Stomach (tissue), 8 donors: ENCODE measurements at regions not wholly inside any gene's neighbourhood (a gene's known extent, or its start where the extent isn't known, plus 50 kb on each side); places are given as distances from the start of the nearest gene placed in this dataset.

ENCODE experiments used
- DNase-seq, 2 donors: peaks; one replicate each; pipeline versions ENCODE4 v3.0.0 to v3.0.0-alpha.2; 2013 to 2019
- H3K27ac ChIP-seq, 5 donors: fragments of 200-600 bp in 4 of 5; sonication (generic) in 4 of 5; one replicate each; pipeline ENCODE4 v1.5.1; 2013 to 2019; ENCODE audit warnings: mild to moderate bottlenecking in 1 of 5, moderate library complexity in 1 of 5
- H3K27me3 ChIP-seq, 3 donors: fragments of 200-600 bp; sonication (generic); one replicate each; pipeline ENCODE4 v1.5.1; 2017 to 2019; ENCODE audit warnings: mixed run types in 1 of 3
- H3K36me3 ChIP-seq, 4 donors: fragments of 200-600 bp; sonication (generic); 1 replicate in 3 of 4; 2 replicates in 1 of 4; pipeline ENCODE4 v1.5.1; 2016 to 2019
- H3K4me1 ChIP-seq, 4 donors: fragments of 200-600 bp; sonication (generic); one replicate each; pipeline ENCODE4 v1.5.1; 2016 to 2019
- H3K4me3 ChIP-seq, 4 donors: fragments of 200-600 bp; sonication (generic) in 3 of 4; one replicate each; pipeline ENCODE4 v1.5.1; 2016 to 2019; ENCODE audit warnings: mild to moderate bottlenecking in 1 of 4
- H3K9me3 ChIP-seq, 4 donors: fragments of 200-600 bp; sonication (generic); one replicate each; pipeline ENCODE4 v1.5.1; 2016 to 2019
- EP300 ChIP-seq: sonication (generic); formaldehyde crosslinking; IDR thresholded peaks from one replicate; pipeline ENCODE4 v1.6.1; 2017; ENCODE audit warnings: antibody characterized with exemption
- POLR2A ChIP-seq, 4 donors: fragments of 450-650 bp; IDR thresholded peaks; one replicate each; pipeline ENCODE4 v1.6.1; 2016; ENCODE audit warnings: antibody characterized with exemption in 4 of 4, control low read depth in 2 of 4, mild to moderate bottlenecking in 1 of 4, moderate library complexity in 1 of 4
- POLR2AphosphoS5 ChIP-seq, 3 donors: sonication (generic); formaldehyde crosslinking; IDR thresholded peaks; one replicate each; pipeline ENCODE4 v1.6.1; 2016; ENCODE audit warnings: antibody characterized with exemption in 3 of 3
- WGBS, 5 donors: extraction: QIAGEN DNeasy Blood & Tissue Kit in 3 of 5; methylation state at CpG; one replicate each; pipeline versions ENCODE4 v1.1.5 to v1.1.7; 2013 to 2018; 5-methylcytosine and 5-hydroxymethylcytosine counted together
- intact Hi-C: fragments of 100-400 bp; cut with DNase I; formaldehyde crosslinking; loops from one replicate; pipeline ENCODE4 v1.15.1; 2023; ENCODE audit warnings: low total_unique reads
- TF ChIP-seq, protein P1 (sequence below), 7 experiments: fragments of 450-650 bp in 4 of 7; fragments of 200-600 bp in 3 of 7; sonication (generic) in 3 of 7; IDR thresholded peaks; one replicate each; pipeline ENCODE4 v1.5.1; 2016 to 2019; ENCODE audit warnings: antibody characterized with exemption in 7 of 7, control low read depth in 2 of 7, mild to moderate bottlenecking in 1 of 7
- donor health status: healthy with polysubstance abuse.
- donor health status: Bipolar disorder and iron deficiency.
- donor health status: healthy.

DNA sequence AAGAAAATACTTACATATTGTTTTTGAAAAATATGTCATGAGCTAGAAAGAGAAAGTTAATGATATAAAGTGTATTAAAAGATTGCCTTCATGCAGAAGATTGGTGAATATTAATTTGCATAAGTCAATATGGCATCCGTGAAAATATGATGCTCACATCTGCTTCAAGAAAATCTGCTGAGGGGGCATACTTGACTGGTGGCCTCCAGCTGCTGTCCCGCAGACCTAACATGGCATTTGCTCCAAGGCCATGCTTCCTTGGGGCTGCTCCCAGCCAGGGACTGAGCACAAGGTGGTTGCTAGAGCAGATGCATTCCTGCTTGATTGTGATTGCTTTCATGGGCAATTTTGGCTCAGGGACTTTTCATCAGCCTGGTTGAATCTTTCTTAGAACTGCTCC is 133.8 kb downstream of the TTC6 start:
- no peak overlapping the region for H3K4me3 ChIP-seq
- no peaks in the 10 kb centered on the region for H3K4me1 ChIP-seq
- intact Hi-C loops, result no loop called here
- H3K27me3 ChIP-seq, result no peaks in the 10 kb centered on the region
- WGBS, 5 donors, result 84 to 94% (median 90%) methylated on average over 2 of the region's 2 CpGs
- no peak for DNase-seq
- no peaks in the 10 kb centered on the region for H3K9me3 ChIP-seq
- no peak overlapping the region for H3K27ac ChIP-seq
- H3K36me3 ChIP-seq, result no peaks in the 10 kb centered on the region
- TF ChIP-seq POLR2A (IDR thresholded peaks at IDR 0.05), result no peak
- no peak for TF ChIP-seq EP300
- TF ChIP-seq POLR2AphosphoS5 (IDR thresholded peaks at IDR 0.05), result no peak
- TF ChIP-seq, protein P1, sequence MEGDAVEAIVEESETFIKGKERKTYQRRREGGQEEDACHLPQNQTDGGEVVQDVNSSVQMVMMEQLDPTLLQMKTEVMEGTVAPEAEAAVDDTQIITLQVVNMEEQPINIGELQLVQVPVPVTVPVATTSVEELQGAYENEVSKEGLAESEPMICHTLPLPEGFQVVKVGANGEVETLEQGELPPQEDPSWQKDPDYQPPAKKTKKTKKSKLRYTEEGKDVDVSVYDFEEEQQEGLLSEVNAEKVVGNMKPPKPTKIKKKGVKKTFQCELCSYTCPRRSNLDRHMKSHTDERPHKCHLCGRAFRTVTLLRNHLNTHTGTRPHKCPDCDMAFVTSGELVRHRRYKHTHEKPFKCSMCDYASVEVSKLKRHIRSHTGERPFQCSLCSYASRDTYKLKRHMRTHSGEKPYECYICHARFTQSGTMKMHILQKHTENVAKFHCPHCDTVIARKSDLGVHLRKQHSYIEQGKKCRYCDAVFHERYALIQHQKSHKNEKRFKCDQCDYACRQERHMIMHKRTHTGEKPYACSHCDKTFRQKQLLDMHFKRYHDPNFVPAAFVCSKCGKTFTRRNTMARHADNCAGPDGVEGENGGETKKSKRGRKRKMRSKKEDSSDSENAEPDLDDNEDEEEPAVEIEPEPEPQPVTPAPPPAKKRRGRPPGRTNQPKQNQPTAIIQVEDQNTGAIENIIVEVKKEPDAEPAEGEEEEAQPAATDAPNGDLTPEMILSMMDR (IDR thresholded peaks at IDR 0.05), result no peak

DNA sequence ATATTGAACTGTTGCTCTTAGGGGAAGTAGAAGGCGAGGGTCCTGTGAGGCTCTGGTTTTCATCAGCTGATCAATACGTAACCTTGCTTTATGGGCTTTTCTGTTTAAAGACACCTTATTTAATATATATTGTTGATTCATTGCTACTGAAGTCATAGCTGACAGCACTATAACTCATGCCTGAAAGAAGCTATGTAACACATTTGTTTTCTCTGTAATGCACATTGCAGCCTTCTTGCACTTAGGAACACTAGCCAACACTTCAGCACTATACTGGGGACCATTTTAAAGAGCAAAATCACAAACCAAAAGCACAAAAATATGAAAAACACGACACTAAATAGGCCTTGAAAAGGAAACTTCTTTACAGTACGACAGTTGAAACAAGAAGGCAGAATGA is 135.7 kb downstream of the TTC6 start:
- H3K4me1 ChIP-seq, result no peaks in the 10 kb centered on the region
- intact Hi-C loops, result no loop called here
- H3K27me3 ChIP-seq, result no peaks in the 10 kb centered on the region
- TF ChIP-seq, protein P1 (IDR thresholded peaks at IDR 0.05), result no peak
- TF ChIP-seq EP300 (no peak), POLR2AphosphoS5 (IDR thresholded peaks at IDR 0.05) (no peak), POLR2A (IDR thresholded peaks at IDR 0.05) (no peak)
- H3K4me3 ChIP-seq, result no peak overlapping the region
- H3K27ac ChIP-seq, result no peak overlapping the region
- no peaks in the 10 kb centered on the region for H3K9me3 ChIP-seq
- no peak for DNase-seq
- 57 to 77% (median 64%) methylated on average over 4 of the region's 4 CpGs for WGBS, 5 donors
- no peaks in the 10 kb centered on the region for H3K36me3 ChIP-seq

DNA sequence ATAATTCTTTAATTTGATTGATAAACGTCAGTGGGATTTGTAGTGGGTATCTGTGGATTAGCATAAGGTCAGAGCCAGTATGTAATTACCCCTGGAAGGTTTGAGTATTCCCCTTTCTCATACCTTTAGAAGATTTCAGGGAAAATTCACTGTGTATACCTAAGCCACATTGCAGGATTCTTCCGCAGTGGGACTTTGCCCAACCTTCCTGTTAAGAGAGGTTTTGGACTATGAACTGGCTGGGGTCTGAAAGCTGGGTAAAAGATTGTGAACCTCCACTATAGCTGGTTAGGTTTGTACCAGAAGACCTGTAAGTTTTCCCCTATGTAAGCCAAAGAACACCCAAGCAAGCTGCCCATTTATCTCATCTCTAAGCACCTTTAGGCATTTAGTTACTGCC is 150.2 kb downstream of the TTC6 start:
- 81 to 94% (median 88%) methylated on average over 2 of the region's 2 CpGs for WGBS, 5 donors
- intact Hi-C loops, result no loop called here
- Histone ChIP-seq H3K9me3 (no peaks in the 10 kb centered on the region), H3K4me3 (no peak overlapping the region), H3K27me3 (no peaks in the 10 kb centered on the region), H3K36me3 (no peaks in the 10 kb centered on the region), H3K27ac (no peak overlapping the region), H3K4me1 (no peaks in the 10 kb centered on the region)
- DNase-seq, result no peak
- TF ChIP-seq, protein P1 (IDR thresholded peaks at IDR 0.05), result no peak
- TF ChIP-seq EP300, result no peak
- TF ChIP-seq POLR2A (IDR thresholded peaks at IDR 0.05), result no peak
- no peak for TF ChIP-seq POLR2AphosphoS5 (IDR thresholded peaks at IDR 0.05)

DNA sequence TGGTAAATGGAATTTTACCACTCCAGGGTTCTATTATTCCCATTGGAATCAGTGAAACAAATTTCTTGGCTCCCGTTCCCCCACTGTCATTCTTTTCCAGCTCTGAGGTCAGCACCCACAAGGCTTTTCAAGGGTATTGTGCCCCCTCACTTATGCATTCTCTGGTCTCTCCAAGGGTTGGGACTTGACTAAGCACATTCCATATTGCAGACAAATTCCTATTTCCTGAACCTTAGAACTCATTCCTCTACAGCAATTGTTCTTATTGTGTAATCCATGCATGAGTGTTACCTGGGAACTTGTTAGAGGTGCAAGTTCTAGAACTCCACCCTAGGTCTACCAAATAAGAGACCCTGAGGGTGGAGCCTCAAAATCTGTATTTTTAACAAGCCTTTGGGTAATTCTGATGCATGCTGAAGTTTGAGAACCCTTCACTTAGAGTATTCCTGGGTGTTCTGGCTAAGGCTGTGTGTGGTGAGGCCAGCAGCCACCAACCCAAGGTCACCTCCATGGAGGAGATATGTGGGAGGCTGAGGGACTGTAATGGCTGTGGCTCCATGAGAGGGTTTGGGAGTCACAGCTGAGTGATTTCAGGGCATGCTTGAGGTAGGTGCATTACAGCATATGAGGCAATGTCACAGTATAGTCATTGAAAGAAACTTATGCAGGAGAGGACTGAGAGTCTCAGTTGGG is 150.9 kb downstream of the TTC6 start:
- no peaks in the 10 kb centered on the region for H3K9me3 ChIP-seq
- no peak overlapping the region for H3K4me3 ChIP-seq
- H3K27me3 ChIP-seq, result no peaks in the 10 kb centered on the region
- WGBS, 5 donors, result 82 to 97% (median 93%) methylated on average over 1 of the region's 1 CpG
- DNase-seq, result no peak
- no peak overlapping the region for H3K27ac ChIP-seq
- intact Hi-C loops, result no loop called here
- no peaks in the 10 kb centered on the region for H3K4me1 ChIP-seq
- TF ChIP-seq, protein P1 (IDR thresholded peaks at IDR 0.05), result no peak
- no peak for TF ChIP-seq POLR2AphosphoS5 (IDR thresholded peaks at IDR 0.05)
- H3K36me3 ChIP-seq, result no peaks in the 10 kb centered on the region
